ENCODE measurements at regions not wholly inside any gene's neighbourhood (a gene's known extent, or its start where the extent isn't known, plus 50 kb on each side); places are given as distances from the start of the nearest gene placed in this dataset.

GRCh38 chr6:165971202-165971601 lies 196.4 kb downstream of the TBXT start:
- TF ChIP-seq, protein P1, sequence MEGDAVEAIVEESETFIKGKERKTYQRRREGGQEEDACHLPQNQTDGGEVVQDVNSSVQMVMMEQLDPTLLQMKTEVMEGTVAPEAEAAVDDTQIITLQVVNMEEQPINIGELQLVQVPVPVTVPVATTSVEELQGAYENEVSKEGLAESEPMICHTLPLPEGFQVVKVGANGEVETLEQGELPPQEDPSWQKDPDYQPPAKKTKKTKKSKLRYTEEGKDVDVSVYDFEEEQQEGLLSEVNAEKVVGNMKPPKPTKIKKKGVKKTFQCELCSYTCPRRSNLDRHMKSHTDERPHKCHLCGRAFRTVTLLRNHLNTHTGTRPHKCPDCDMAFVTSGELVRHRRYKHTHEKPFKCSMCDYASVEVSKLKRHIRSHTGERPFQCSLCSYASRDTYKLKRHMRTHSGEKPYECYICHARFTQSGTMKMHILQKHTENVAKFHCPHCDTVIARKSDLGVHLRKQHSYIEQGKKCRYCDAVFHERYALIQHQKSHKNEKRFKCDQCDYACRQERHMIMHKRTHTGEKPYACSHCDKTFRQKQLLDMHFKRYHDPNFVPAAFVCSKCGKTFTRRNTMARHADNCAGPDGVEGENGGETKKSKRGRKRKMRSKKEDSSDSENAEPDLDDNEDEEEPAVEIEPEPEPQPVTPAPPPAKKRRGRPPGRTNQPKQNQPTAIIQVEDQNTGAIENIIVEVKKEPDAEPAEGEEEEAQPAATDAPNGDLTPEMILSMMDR (IDR thresholded peaks at IDR 0.05; ENCODE audit: poor library complexity) = no peak
- no peak for TF ChIP-seq EZH2 (IDR thresholded peaks at IDR 0.05; ENCODE audit: borderline replicate concordance)
- no peak for TF ChIP-seq EZH2phosphoT487 (IDR thresholded peaks at IDR 0.05; ENCODE audit: low read depth, severe bottlenecking, unreplicated experiment)

All from hepatocyte (in vitro differentiated cells).